ENCODE measurements at regions not wholly inside any gene's neighbourhood (a gene's known extent, or its start where the extent isn't known, plus 50 kb on each side); places are given as distances from the start of the nearest gene placed in this dataset.

GRCh38 chr4:127000110-127000509, 632.6 kb upstream of the INTU start:
- no peak overlapping the region for H3K27ac ChIP-seq
- ATAC-seq: no peak
- no peaks in the 10 kb centered on the region for H3K9me3 ChIP-seq
- H3K4me3 ChIP-seq: no peak overlapping the region
- no peak for DNase-seq
- 90 to 94% (median 90%) methylated on average over 1 of the region's 1 CpG for WGBS, 3 donors
- H3K27me3 ChIP-seq (ENCODE audit: insufficient read depth in 3 of 3, low read length in 2 of 3): no peaks in the 10 kb centered on the region
- intact Hi-C loops (cut with DNase I): no loop called here
- no peaks in the 10 kb centered on the region for H3K36me3 ChIP-seq (ENCODE audit: insufficient read depth in 1 of 2, low read depth in 1 of 2)
- no peaks in the 10 kb centered on the region for H3K4me1 ChIP-seq
- no peak for TF ChIP-seq CTCF (IDR thresholded peaks at IDR 0.05)

- intact Hi-C loops (cut with DNase I): no loop called here
Measured at GRCh38 chr4:127000846-127001245, 631.9 kb upstream of the INTU start.

GRCh38 chr4:127001933-127002332, 630.8 kb upstream of the INTU start:
- Histone ChIP-seq H3K27ac (no peak overlapping the region), H3K4me1 (no peaks in the 10 kb centered on the region), H3K9me3 (no peaks in the 10 kb centered on the region), H3K36me3 (ENCODE audit: insufficient read depth in 1 of 2, low read depth in 1 of 2) (no peaks in the 10 kb centered on the region), H3K4me3 (no peak overlapping the region), H3K27me3 (ENCODE audit: insufficient read depth in 3 of 3, low read length in 2 of 3) (no peaks in the 10 kb centered on the region)
- no peak for DNase-seq
- no peak for ATAC-seq
- 68 to 79% (median 73%) methylated on average over 2 of the region's 2 CpGs for WGBS, 3 donors
- intact Hi-C loops (cut with DNase I): no loop called here
- no peak for TF ChIP-seq CTCF (IDR thresholded peaks at IDR 0.05)

More at GRCh38 chr4:127000846-127001245, 631.9 kb upstream of the INTU start:
- ATAC-seq (no peak), DNase-seq (no peak)
- Histone ChIP-seq H3K27ac (no peak overlapping the region), H3K4me3 (no peak overlapping the region), H3K9me3 (no peaks in the 10 kb centered on the region), H3K36me3 (ENCODE audit: insufficient read depth in 1 of 2, low read depth in 1 of 2) (no peaks in the 10 kb centered on the region), H3K27me3 (ENCODE audit: insufficient read depth in 3 of 3, low read length in 2 of 3) (no peaks in the 10 kb centered on the region), H3K4me1 (no peaks in the 10 kb centered on the region)
- WGBS, 3 donors: 86 to 95% (median 90%) methylated on average over 2 of the region's 2 CpGs
- TF ChIP-seq CTCF (IDR thresholded peaks at IDR 0.05): no peak

GRCh38 chr4:127006446-127006877, 626.3 kb upstream of the INTU start:
- DNase-seq: no peak
- H3K27me3 ChIP-seq (ENCODE audit: insufficient read depth in 3 of 3, low read length in 2 of 3): no peaks in the 10 kb centered on the region
- ATAC-seq: no peak
- H3K36me3 ChIP-seq (ENCODE audit: insufficient read depth in 1 of 2, low read depth in 1 of 2): no peaks in the 10 kb centered on the region
- H3K27ac ChIP-seq: no peak overlapping the region
- H3K4me3 ChIP-seq: no peak overlapping the region
- H3K9me3 ChIP-seq: no peaks in the 10 kb centered on the region
- no peak for TF ChIP-seq CTCF (IDR thresholded peaks at IDR 0.05)
- no peaks in the 10 kb centered on the region for H3K4me1 ChIP-seq
- intact Hi-C loops (cut with DNase I): no loop called here

- no peaks in the 10 kb centered on the region for H3K27me3 ChIP-seq (ENCODE audit: insufficient read depth in 3 of 3, low read length in 2 of 3)
- no peak overlapping the region for H3K4me3 ChIP-seq
- intact Hi-C loops (cut with DNase I): no loop called here
- no peak for TF ChIP-seq CTCF (IDR thresholded peaks at IDR 0.05)
- 84 to 86% (median 84%) methylated on average over 3 of the region's 3 CpGs for WGBS, 3 donors
- no peak for DNase-seq
- H3K4me1 ChIP-seq: no peaks in the 10 kb centered on the region
- no peaks in the 10 kb centered on the region for H3K36me3 ChIP-seq (ENCODE audit: insufficient read depth in 1 of 2, low read depth in 1 of 2)
- no peaks in the 10 kb centered on the region for H3K9me3 ChIP-seq
- no peak overlapping the region for H3K27ac ChIP-seq
- ATAC-seq: no peak
Measured at GRCh38 chr4:127007305-127007704, 625.5 kb upstream of the INTU start.

Data from psoas muscle (tissue), 7 donors.